SW 1271 (cell line): ENCODE measurements at regions not wholly inside any gene's neighbourhood (a gene's known extent, or its start where the extent isn't known, plus 50 kb on each side); places are given as distances from the start of the nearest gene placed in this dataset.

Experiments
- DNase-seq, 2 experiments: peaks; one replicate each; lab custom pipeline; 2025; lab: John Stamatoyannopoulos, UW

DNA sequence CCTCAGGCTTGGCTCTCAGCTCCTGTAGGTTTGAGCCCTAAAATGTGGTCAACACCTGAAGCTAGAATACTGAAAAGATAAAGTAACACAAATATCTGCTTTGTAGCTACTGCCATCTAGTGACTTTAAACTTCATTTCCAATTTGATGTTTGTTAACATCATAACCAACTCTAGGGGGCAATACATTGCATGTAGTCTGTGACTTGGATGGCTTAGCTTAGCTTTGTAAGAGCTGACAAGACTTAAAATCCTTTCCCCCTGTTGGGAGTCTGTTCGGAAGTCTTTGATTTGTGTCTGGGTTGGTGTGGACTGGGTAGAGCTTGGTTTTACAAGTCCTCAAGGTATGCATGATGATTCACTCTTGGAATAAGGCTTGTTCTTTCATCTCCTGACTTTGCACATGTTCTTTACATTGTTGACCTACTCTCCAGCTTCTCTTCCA, 51.7 kb downstream of the SCN11A start:
- peak; percentile 66 to 88 for DNase-seq

DNA sequence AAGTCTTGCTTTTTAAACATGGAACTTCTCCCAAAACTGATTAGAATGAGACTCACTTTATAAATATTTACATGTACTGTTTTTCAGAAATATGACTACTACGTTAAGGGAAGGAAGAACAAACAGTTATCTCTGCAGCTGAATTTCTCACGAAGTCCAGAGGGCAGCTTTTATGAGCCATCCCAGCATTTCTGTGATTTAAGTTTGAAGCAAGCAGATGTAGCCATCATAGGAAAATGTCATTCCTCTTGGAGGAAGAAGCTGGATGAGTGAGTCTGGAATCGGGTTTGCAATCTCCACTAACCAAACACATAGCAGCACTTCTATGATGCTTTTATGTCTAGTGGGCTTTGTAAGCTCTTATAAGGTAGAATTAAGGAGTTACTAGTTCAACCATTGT, 53.7 kb downstream of the SCN11A start:
- DNase-seq: no peak

DNA sequence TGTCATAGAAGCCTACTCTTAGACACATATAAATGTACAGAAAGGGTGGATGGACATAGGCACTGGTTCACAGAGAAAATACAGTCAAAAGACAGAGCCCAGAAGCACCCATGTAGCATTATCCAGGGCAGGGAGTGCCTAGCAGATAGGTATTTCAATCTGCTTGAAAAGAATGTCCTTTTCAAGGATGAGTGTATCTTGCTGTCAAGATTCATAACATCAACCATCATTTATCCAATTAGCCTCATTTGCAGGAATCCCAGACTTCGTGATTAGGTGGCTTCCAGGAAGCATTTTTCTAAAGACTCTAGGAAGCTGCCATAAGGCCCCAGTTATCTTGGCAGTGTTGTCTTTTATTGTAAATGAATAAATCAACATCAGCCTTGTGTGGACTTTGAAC, 55.6 kb downstream of the SCN11A start:
- DNase-seq: no peak

DNA sequence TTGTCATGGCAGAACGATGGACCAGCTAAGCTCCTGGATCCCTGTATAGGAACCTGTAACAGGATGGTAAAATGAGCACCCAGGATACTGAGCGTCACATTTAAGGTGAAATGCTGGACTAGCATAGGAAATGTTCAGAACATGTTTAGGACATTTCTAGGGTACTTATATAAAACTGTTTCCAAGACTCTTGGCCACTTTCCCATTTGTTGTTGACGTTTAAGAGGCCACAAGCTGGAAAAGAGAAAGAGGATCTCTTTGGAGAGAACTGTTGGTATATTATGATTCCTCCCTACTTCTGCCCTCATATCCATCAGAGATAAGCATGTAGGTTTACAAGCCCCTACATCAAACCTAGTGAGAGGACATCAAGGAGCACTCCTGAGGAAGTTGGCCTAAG, 57.5 kb downstream of the SCN11A start:
- DNase-seq: no peak

DNA sequence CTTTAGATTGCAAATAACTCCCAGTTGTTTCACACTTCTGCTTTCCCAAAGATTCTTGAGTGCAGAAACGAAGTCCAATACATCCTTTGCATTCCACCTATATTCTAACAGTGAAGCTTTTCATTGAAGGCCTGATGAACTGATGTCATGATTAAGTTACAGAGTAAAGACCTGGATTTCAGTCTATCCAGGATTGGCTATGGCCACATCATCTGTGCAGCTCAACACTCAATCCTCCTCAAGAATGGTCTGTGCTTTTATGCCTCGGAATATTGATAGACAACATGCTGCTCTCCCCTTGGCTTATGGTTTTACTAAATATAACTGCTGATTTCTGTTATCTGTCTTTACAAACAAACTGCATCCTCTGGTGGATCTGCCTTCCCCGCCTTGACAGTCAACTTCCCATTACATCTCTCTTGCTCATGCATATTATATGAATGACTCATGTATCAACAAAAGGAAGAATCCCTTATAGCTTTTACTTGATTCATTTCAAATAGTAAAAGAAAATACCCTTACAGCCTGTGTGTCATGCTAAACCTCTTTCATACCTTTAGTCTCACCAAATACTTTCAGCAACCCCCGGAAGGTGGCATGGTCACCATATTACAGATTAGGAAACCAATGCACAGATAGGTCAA, 59.5 kb downstream of the SCN11A start:
- DNase-seq: peak; percentile 55 to 88

DNA sequence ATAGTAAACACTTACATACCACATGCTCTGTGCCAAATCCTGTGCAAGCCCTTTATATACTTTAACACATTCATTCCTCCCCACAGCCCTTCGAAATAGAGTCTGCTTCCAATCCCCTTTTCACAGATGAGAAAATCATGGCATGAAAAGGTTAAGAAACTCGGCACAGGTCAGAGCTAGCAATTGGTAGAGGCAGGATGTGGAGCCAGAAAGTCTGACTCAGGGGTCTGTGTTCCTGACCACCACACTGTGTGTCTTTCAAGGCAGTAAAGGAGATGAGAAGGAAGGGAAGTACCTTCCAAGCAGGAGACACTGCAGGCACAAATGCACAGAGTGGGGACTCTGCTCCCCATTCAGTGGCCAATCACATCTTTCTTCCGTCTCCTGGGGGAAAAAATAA, 61.1 kb downstream of the SCN11A start:
- no peak for DNase-seq

GRCh38 chr3:38989917-38990510, 61.7 kb downstream of the SCN11A start:
- no peak for DNase-seq

DNA sequence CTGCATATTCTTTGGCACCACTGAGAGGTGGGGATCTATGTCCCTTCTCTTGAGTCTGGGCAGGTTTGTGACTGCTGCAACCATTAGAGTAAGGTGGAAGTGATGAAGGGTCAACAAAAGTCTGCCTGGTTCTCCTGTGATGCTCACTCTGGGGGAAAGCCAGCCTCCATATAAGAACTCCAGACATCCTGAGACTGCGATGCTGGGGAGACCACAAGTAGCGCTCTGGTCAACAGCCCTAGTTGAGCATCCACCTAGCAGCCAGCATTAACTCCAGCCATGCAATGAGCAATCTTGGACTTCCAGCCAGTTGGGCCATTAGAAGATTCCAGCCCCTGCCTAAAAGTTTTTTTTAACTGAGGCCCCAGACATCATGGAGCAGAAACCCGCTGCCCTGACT, 62.8 kb downstream of the SCN11A start:
- DNase-seq: no peak

DNA sequence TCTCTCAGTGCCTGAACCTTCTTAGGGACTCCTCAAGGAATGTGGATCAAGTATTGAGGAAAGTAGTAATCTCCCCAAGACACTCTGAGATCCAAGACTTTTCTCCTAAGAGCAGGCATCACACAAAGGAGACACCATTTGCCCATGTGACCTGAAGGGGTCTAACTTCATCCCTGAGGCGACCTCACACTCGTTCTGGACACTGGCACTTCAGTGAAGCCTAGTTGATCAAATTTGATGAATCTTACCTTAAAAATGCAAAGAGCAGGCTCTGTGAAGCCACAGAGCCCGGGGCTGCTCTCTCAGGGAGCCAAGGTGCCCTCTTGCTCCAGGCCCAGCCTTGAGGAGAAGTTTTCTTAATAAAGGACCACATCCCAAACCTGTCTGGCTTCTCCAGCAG, 64.3 kb downstream of the SCN11A start:
- DNase-seq: no peak

- DNase-seq: no peak
Observed at GRCh38 chr3:38986901-38987300, 64.8 kb downstream of the SCN11A start.

DNA sequence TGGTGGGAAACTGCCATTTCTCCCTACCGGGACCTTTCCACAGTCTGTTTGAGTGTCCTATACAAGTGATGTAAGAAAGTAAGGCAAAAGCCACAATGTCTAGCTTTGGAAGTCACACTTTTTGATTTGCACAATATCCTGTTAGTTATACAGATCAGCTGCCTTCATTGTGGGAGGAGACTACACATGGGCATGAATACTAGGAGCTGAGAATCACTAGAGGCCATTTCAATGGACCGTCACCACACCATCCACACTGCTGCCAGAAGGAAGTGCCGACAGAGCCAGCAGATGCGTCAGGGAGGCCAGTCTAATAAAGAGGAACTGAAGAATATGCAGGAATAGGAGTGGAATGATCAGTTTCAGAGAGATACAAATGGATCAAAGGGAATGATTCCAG, 65.8 kb downstream of the SCN11A start:
- no peak for DNase-seq

DNA sequence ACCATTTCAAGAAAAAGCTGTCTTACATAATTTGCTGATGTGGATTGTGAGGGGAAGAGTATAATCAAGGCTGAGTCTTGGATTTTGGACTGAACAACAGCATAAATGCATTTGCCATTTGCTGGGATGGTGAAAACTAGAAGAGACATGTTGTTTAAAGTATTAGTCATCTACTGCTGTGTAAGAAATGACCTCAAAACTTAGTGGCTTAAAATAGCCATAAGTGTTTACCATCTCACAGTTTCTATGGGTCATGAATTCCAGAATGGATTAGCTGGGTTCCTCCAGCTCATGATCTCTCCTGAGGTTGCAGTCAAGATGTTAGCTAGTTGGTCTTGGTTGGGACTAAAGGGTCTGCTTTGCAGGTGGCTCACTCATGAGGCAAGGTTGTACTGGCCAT, 66.2 kb downstream of the SCN11A start:
- DNase-seq: no peak

DNA sequence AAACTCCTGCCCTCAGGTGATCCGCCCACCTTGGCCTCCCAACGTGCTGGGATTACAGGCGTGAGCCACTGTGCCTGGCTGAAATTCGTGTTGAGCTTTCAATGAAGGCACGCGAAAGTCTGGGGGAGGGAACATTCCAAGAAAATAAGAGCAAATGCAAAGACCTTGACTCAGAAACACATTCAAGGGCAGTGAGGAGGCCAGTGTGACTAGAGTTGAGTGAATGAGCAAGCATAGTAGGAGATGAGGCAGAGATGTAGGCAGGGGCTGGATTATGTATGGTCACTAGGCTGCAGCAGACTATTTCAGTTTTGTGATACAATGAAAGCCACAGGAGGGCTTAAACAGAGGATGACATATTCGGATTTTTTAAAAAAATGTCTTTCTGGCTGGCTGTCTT, 67.0 kb downstream of the SCN11A start:
- DNase-seq: no peak

DNA sequence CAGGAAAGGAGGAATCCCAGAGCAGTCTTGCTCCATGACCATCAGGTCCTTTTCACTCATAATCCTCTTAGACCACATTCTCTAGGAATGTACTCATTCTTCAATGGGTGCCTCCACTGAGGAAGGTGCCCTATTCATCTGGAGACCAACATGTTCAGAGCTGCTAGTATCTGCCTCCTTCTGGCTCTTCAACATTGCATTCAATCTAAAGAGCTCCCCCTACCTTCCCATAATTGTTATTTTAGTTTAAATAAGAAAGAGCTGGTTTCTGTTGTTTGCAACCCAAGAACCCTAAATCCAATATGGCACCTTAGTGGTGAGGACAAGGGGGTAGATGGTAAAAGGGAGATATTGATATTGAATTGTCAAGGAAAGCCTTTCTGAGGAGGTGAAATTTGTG, 67.6 kb downstream of the SCN11A start:
- no peak for DNase-seq

DNA sequence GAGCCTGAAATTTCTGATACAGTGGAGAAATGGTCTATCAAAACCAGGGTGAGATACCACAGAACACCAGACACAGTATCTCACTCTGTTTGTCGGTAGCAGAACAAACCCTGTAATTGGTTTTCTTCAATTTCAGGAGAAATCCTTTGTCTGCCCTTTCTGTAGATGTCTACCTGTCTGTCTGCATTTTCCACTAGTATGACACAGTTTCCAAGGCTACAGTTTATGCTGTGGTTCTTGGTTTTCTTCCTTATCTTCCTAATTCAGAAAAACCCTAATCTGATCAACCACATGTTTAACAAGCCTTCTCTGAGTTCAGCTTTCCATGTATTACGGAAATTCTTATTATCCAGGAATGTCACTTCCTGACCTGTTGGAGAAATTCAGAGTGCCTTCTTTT, 70.8 kb downstream of the SCN11A start:
- DNase-seq: no peak

- no peak for DNase-seq
Observed at GRCh38 chr3:38978729-38979128, 73.0 kb downstream of the SCN11A start.

- DNase-seq: no peak
Observed at GRCh38 chr3:38970851-38971638, 80.7 kb downstream of the SCN11A start.

DNA sequence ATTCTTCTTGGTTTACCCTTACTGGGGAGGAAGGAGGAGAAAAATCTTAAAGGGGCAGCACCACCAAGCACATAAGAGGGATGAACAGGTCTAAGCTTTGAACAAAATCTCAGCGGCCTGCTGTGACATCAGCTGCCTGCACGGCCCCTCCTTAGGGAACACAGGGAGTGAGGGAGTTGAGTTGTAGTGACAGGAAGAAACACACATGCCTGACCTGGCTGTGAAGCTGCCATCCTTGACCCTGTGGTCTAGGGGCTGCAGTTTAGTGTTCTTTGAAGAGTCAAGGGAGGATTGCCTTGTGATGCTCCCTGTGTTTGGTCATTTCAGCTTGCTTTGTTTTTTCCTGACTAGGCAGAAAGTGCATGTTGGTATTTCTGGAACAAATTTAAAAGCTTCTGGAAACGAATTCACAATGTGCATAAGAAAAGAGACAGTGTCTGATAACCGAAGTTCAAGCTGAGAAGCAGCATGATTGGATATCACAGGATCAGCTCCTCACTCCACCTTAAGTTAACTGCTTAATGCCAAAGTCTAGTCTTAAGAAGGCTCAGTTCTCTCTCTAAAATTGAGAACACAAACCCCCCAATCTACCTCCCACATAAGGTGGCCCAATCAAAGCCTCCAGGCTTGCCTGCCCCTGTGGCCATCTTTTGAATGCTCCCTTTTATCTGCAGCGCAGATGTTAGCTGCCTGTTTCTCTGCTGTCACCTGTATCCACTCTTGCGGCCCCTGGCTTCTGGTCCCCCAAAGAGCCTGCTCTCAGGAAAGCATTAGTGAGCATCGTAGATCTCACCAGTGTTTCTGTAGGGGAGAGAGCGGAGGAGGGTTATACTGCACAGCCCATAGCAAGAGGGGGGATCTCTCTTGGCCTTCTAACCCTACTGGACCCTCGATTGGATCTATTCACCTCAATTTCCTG, 82.2 kb downstream of the SCN11A start:
- DNase-seq: no peak

DNA sequence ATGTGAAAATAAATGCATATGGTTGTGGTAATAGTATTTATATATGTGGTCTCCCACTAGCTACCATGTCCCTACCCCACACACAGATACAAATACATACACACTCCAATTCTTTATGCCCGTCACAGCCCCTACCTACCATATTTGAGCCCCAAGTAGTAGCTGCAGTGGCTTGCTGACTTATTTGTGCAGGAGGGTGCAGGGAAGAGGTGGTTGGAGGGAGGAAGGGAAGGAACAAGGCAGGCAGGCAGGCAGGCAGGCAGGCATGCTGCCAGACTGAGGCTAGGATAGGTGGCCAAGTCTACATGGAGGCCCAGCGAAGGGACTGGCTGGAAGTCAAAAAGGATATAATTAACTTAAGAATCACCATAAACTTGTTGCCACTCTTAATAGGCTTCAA, 82.9 kb downstream of the SCN11A start:
- no peak for DNase-seq

DNA sequence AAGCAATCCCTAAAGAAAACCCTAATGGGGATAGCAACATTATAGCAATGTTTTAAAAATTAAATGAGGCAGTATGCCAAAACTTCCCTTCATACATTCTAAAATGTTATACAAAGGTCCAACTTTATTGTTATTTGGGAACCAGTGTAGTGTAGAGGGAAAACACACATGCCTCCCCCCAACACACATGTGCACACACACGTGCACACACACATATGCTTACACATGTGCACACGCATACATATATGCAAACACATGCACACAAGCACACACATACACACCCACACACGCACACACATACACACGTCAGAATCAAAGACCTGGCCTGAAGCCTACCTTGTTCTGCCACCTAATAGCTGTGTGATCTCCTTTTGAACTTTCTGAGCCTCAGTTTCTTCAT, 83.3 kb downstream of the SCN11A start:
- DNase-seq: no peak

- no peak for DNase-seq
Observed at GRCh38 chr3:38967693-38967989, 84.1 kb downstream of the SCN11A start.
